GM19468 (cell line): ENCODE measurements at regions not wholly inside any gene's neighbourhood (a gene's known extent, or its start where the extent isn't known, plus 50 kb on each side); places are given as distances from the start of the nearest gene placed in this dataset.

Experiments used
- ATAC-seq: cut with Tn5 transposase; IDR thresholded peaks from one replicate; pipeline ENCODE4 v1.9.1; 2021; ENCODE audit warnings: mild to moderate bottlenecking, moderate library complexity, moderate number of reproducible peaks; ENCODE audit not compliant: unreplicated experiment; ENCODE audit errors: extremely low read depth

- no peak for ATAC-seq
Measured at GRCh38 chr22:49627217-49628181, 200.2 kb downstream of the BRD1 start.

- ATAC-seq, result no peak
Measured at GRCh38 chr22:49626361-49627216, 201.1 kb downstream of the BRD1 start.

GRCh38 chr22:49624421-49625177 is 203.1 kb downstream of the BRD1 start:
- ATAC-seq, result no peak

GRCh38 chr22:49623715-49624114 is 204.0 kb downstream of the BRD1 start:
- ATAC-seq, result no peak

GRCh38 chr22:49623176-49623575 is 204.5 kb downstream of the BRD1 start:
- ATAC-seq, result no peak

GRCh38 chr22:49622241-49623105 is 205.2 kb downstream of the BRD1 start:
- ATAC-seq, result no peak

- ATAC-seq, result no peak
Measured at GRCh38 chr22:49621601-49622210, 206.0 kb downstream of the BRD1 start.

DNA sequence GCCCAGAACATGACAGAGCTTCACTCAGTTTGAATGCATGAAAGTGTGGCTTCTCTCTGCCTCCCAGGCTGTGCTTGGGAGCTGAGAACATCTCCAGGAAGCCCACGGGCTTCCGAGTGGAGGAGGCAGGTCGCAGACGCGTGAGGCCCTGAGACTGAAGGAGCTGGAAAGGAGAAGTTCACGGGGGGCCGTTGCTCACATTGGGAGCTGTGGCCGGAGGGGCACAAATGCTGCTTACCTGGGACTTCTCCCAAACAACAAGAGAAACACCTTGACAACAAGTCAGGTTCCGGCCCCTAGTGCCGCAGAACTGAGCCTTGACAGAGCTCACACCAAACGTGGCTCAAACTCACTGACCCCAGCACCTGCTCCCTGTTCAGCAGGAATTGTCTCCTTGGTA is 207.0 kb downstream of the BRD1 start:
- ATAC-seq, result no peak

DNA sequence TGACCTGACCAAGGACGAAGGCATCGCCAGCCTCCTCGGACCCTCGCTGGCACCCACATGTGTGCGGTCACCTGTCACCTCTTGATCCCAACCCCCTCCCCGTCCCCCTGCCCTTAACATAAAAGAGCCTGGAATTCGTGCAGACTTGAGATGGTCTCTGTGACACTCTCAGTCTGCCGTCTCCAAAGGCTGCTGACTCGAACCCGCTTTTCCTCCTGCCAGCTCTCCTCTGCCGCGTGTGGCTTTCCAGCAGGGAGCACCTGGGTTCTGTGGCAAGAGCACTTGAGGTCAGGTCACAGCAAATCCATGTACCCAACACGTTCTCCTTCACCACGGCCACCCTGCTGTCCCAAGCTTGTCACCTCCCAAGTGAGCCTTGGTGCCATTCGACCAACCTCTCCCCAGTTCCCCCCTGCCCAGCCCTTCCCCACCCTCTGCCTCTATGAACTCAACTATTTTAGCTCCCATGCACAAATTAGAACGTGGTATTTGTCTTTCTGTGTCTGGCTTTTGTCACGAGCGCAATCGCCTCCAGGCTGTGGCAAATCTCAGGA is 207.6 kb downstream of the BRD1 start:
- no peak for ATAC-seq

DNA sequence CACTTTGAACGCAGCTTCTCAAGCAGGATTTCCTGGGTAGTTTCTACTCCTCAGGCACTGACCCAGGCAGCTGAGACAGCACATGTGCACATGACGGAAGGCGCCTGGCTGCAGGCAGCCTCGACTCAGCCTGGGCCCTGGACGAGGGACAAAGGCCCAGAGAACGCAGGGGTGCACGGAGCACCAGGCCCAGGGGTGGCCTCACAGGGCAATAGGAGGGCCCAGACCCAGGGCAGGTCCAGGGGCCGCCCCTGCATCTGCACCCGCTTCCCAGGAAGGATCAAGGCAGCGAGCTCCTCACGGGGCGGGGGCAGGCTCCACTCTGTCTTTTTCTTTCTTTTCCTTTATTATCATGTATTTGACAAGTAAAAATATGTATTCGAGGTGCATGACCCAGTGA is 208.4 kb downstream of the BRD1 start:
- no peak for ATAC-seq

DNA sequence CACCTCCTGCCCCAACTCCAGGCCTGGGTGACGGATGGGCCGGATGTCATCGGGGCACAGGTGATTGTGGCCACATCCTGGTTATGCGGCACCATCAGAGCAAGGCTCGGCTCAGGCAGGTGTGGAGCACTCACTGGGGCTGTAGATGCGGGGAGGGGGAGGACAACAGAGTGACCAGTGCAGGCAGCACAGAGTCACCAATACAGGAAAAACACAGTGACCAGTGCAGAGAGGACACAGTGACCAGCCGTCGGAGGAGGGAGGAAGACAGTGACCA is 209.1 kb downstream of the BRD1 start:
- no peak for ATAC-seq

GRCh38 chr22:49617866-49618676 is 209.6 kb downstream of the BRD1 start:
- ATAC-seq, result no peak

DNA sequence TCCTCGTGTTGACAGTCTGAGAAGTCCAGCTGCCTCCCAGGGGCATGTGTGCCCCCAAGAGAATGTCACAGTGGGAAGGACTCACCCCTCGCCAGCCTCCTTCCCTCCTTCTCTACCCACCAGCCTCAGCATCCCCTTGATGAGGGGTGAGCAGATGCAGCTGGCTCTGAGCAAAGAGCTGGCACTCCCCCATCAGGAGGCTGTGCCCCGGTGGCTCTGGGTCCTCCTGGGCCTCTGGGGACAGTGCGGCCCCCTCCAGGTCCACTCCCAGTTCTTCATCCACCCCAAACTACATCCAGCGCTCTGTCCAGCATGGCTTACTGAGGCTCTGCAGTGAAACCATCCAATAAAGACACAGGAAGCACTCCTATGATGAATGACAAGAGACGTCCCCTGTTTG is 210.4 kb downstream of the BRD1 start:
- no peak for ATAC-seq

DNA sequence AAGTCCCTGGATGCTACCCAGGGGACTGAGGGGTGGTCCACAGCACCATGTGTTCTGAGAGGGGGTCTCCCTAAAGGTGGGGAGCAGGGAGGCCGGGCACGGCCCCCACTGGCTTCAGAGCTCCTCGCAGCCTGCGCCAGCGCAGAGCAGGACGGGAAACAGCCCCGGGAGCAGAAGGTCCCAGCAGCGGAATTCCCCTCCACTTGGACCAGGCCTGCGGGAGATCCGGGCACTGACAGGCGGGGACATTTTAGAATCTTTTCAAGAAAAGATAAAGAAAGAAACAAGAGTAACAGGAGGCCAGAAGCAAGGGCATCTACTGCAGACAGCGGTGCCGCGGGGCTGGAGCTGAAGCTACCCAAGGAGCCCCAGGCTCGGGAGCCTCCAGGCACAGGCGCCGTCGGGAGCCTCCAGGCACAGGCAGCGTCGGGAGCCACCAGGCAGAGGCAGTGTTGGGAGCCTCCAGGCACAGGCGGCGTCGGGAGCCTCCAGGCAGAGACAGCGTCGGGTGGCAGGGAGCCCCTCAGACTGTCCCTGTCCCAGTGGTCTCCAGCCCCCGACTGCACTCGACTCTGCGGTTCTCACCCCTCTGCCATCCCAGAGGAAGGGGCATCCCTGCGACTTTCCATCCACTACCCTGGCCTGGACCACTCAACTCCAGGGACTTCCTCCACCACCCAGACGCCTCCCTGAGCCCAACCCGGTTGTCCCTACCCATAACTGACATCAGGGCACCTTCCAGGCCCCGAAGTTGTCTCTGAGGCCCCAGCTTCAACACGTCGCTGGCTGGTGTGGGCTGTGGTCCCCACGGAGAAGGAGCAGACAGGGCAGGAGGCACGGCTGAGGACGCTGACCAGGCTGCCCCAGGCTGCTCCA is 211.1 kb downstream of the BRD1 start:
- ATAC-seq, result no peak

- ATAC-seq, result no peak
Measured at GRCh38 chr22:49614966-49615965, 212.4 kb downstream of the BRD1 start.
